SK-N-SH (cell line): ENCODE measurements at regions not wholly inside any gene's neighbourhood (a gene's known extent, or its start where the extent isn't known, plus 50 kb on each side); places are given as distances from the start of the nearest gene placed in this dataset.

Experiments used
- CTCF ChIP-seq: fragments of 200-600 bp; sonication (generic); IDR thresholded peaks from 2 replicates; pipeline ENCODE4 v1.6.1; 2017; ENCODE audit warnings: antibody characterized with exemption, mild to moderate bottlenecking, moderate library complexity
- ELF1 ChIP-seq: IDR thresholded peaks from 2 replicates; pipeline ENCODE4 v1.4.0; 2012
- GATA2 ChIP-seq: sonication (generic); formaldehyde crosslinking; IDR thresholded peaks from 2 replicates; pipeline ENCODE4 v1.5.0; 2020; ENCODE audit warnings: mild to moderate bottlenecking, missing genetic modification reagents
- MAX ChIP-seq: IDR thresholded peaks from 2 replicates; pipeline ENCODE4 v1.4.0; 2012; ENCODE audit warnings: low read depth
- RAD21 ChIP-seq: IDR thresholded peaks from 2 replicates; pipeline ENCODE4 v1.6.1; 2012; ENCODE audit warnings: mild to moderate bottlenecking, low read length
- TCF12 ChIP-seq: IDR thresholded peaks from 2 replicates; pipeline ENCODE4 v1.4.0; 2012
- ZBTB33 ChIP-seq: IDR thresholded peaks from 2 replicates; pipeline ENCODE4 v1.4.0; 2012; ENCODE audit warnings: low read depth, borderline replicate concordance

GRCh38 chr12:17642340-17642650 is 447.7 kb downstream of the RERGL start:
- TF ChIP-seq CTCF (no peak; the same call in 1 of the 2 replicates), ZBTB33 (no peak), RAD21 (no peak), TCF12 (no peak), GATA2 (no peak), MAX (no peak), ELF1 (no peak)
